Neuronal stem cell (in vitro differentiated cells): ENCODE measurements at regions not wholly inside any gene's neighbourhood (a gene's known extent, or its start where the extent isn't known, plus 50 kb on each side); places are given as distances from the start of the nearest gene placed in this dataset.
A peak's percentile ranks its signal among the peaks of the same experiment; 100 is the strongest.

Experiments
- DNase-seq: peaks from one replicate; pipeline ENCODE4 v3.0.0-alpha.2; 2013; ENCODE audit warnings: low spot score
- H2AFZ ChIP-seq: one replicate; pipeline ENCODE4 v1.6.1; 2013; ENCODE audit warnings: mild to moderate bottlenecking, low read length, inconsistent platforms
- H2AK5ac ChIP-seq: 2 replicates; pipeline ENCODE4 v1.6.1; 2013; ENCODE audit warnings: low read depth, mild to moderate bottlenecking, inconsistent platforms, low read length, moderate library complexity, mixed read lengths
- H2BK120ac ChIP-seq: 2 replicates; pipeline ENCODE4 v1.6.1; 2013; ENCODE audit warnings: low read depth, mild to moderate bottlenecking, inconsistent platforms, low read length, moderate library complexity, mixed read lengths
- H2BK12ac ChIP-seq: one replicate; pipeline ENCODE4 v1.6.1; 2013; ENCODE audit warnings: low read length, inconsistent platforms
- H2BK15ac ChIP-seq: 2 replicates; pipeline ENCODE4 v1.6.1; 2013; ENCODE audit warnings: mild to moderate bottlenecking, low read length, inconsistent platforms, mixed read lengths
- H2BK5ac ChIP-seq: one replicate; pipeline ENCODE4 v1.6.1; 2013; ENCODE audit warnings: inconsistent platforms, mild to moderate bottlenecking, low read length, moderate library complexity
- H3K14ac ChIP-seq: one replicate; pipeline ENCODE4 v1.6.1; 2013; ENCODE audit warnings: low read length, inconsistent platforms
- H3K18ac ChIP-seq: 2 replicates; pipeline ENCODE4 v1.6.1; 2013; ENCODE audit warnings: low read length, inconsistent platforms
- H3K23ac ChIP-seq: 2 replicates; pipeline ENCODE4 v1.6.1; 2013; ENCODE audit warnings: low read depth, mild to moderate bottlenecking, mixed read lengths, low read length, inconsistent platforms; ENCODE audit not compliant: poor library complexity
- H3K27ac ChIP-seq: replicated peaks from 3 replicates; pipeline ENCODE4 v1.5.1; 2013; ENCODE audit warnings: low read length, inconsistent platforms
- H3K27me3 ChIP-seq, 3 experiments: 2 replicates each; pipeline ENCODE4 v1.6.1; 2013; ENCODE audit warnings: low read length in 3 of 3, mild to moderate bottlenecking in 2 of 3, inconsistent platforms in 1 of 3, low read depth in 1 of 3, mixed read lengths in 1 of 3, moderate library complexity in 1 of 3; ENCODE audit not compliant: control insufficient read depth in 3 of 3, insufficient read depth in 3 of 3
- H3K36me3 ChIP-seq, 2 donors: replicated peaks in 1 of 2; 2 replicates each; pipeline ENCODE4 v1.6.1; 2013; ENCODE audit warnings: low read length in 2 of 2; ENCODE audit not compliant: control insufficient read depth in 2 of 2, insufficient read depth in 2 of 2
- H3K4ac ChIP-seq: 2 replicates; pipeline ENCODE4 v1.6.1; 2013; ENCODE audit warnings: inconsistent platforms, mild to moderate bottlenecking, low read length, moderate library complexity
- H3K4me1 ChIP-seq, 2 donors: 1 replicate in 1 of 2; 2 replicates in 1 of 2; pipeline ENCODE4 v1.6.1; 2013; ENCODE audit warnings: low read length in 2 of 2, low read depth in 1 of 2; ENCODE audit not compliant: control insufficient read depth in 2 of 2, insufficient read depth in 1 of 2
- H3K4me2 ChIP-seq: one replicate; pipeline ENCODE4 v1.6.1; 2013; ENCODE audit warnings: mild to moderate bottlenecking, low read length, inconsistent platforms; ENCODE audit not compliant: insufficient read depth, poor library complexity, severe bottlenecking
- H3K4me3 ChIP-seq, 2 donors: 2 replicates each; pipeline ENCODE4 v1.5.1; 2013; ENCODE audit warnings: low read length in 2 of 2, mild to moderate bottlenecking in 2 of 2, inconsistent platforms in 1 of 2, moderate library complexity in 1 of 2
- H3K79me1 ChIP-seq: one replicate; pipeline ENCODE4 v1.6.1; 2013; ENCODE audit warnings: low read depth, mild to moderate bottlenecking, inconsistent platforms, low read length, moderate library complexity
- H3K9ac ChIP-seq: one replicate; pipeline ENCODE4 v1.6.1; 2013; ENCODE audit warnings: mild to moderate bottlenecking, low read depth, low read length, inconsistent platforms; ENCODE audit not compliant: poor library complexity
- H3K9me3 ChIP-seq, 2 donors: replicated peaks in 1 of 2; 2 replicates each; pipeline versions ENCODE3 to v1.6.1; 2013; ENCODE audit warnings: low read length in 2 of 2, mild to moderate bottlenecking in 2 of 2, inconsistent platforms in 1 of 2, low read depth in 1 of 2, mixed read lengths in 1 of 2, moderate library complexity in 1 of 2; ENCODE audit not compliant: control insufficient read depth in 2 of 2, insufficient read depth in 1 of 2
- H4K8ac ChIP-seq: one replicate; pipeline ENCODE4 v1.6.1; 2013; ENCODE audit warnings: low read depth, mild to moderate bottlenecking, inconsistent platforms, low read length, moderate library complexity
- H4K91ac ChIP-seq: one replicate; pipeline ENCODE4 v1.6.1; 2013; ENCODE audit warnings: low read length, low read depth, mild to moderate bottlenecking, inconsistent platforms; ENCODE audit not compliant: poor library complexity
- WGBS, 2 donors: extraction: QIAGEN DNeasy Blood & Tissue Kit; methylation state at CpG; one replicate each; pipeline ENCODE4 v1.1.7; 2013; ENCODE audit warnings: missing lambda C conversion rate in 2 of 2, mixed read lengths in 1 of 2; ENCODE audit not compliant: insufficient read length in 2 of 2, insufficient replicate concordance in 1 of 2; ENCODE audit errors: extremely low coverage in 2 of 2; 5-methylcytosine and 5-hydroxymethylcytosine counted together

GRCh38 chr9:71632776-71633175 lies 135.5 kb downstream of the CEMIP2 start:
- no CpG with 5 or more reads among the region's 5 CpGs for WGBS, 2 donors
- Histone ChIP-seq H3K4me2 (no peak overlapping the region), H3K18ac (no peak overlapping the region), H3K4ac (no peak overlapping the region), H4K8ac (no peak overlapping the region), H3K14ac (no peak overlapping the region), H2BK120ac (no peak overlapping the region), H3K27me3 (no peaks in the 10 kb centered on the region), H3K4me1 (peaks cover 0 to 4% of the 10 kb centered on the region in 2 donors), H3K27ac (no peak overlapping the region), H2AK5ac (no peak overlapping the region), H3K9ac (no peak overlapping the region), H3K36me3 (no peaks in the 10 kb centered on the region), H2BK15ac (no peak overlapping the region), H3K9me3 (no peaks in the 10 kb centered on the region), H2BK5ac (no peak overlapping the region), H3K79me1 (no peaks in the 10 kb centered on the region), H2BK12ac (no peak overlapping the region), H3K4me3 (no peak overlapping the region), H2AFZ (no peak overlapping the region), H4K91ac (no peak overlapping the region), H3K23ac (no peak overlapping the region)
- no peak for DNase-seq

- H2BK12ac ChIP-seq = no peak overlapping the region
- no peak overlapping the region for H2BK5ac ChIP-seq
- H3K27ac ChIP-seq = no peak overlapping the region
- no peak overlapping the region for H3K14ac ChIP-seq
- H3K4ac ChIP-seq = no peak overlapping the region
- no peak overlapping the region for H4K8ac ChIP-seq
- no peak overlapping the region for H3K4me2 ChIP-seq
- H2AK5ac ChIP-seq = no peak overlapping the region
- no peak overlapping the region for H4K91ac ChIP-seq
- no peak overlapping the region for H3K4me3 ChIP-seq
- no peak overlapping the region for H3K9ac ChIP-seq
- no peaks in the 10 kb centered on the region for H3K9me3 ChIP-seq
- H3K36me3 ChIP-seq = no peaks in the 10 kb centered on the region
- no peaks in the 10 kb centered on the region for H3K79me1 ChIP-seq
- no peak overlapping the region for H3K18ac ChIP-seq
- peaks cover 0 to 4% of the 10 kb centered on the region in 2 donors for H3K4me1 ChIP-seq
- WGBS, 2 donors = no CpG with 5 or more reads among the region's 3 CpGs
- peak overlapping the region; percentile 43 for H2AFZ ChIP-seq
- no peak overlapping the region for H2BK120ac ChIP-seq
- no peaks in the 10 kb centered on the region for H3K27me3 ChIP-seq
- DNase-seq = no peak
- H2BK15ac ChIP-seq = no peak overlapping the region
- H3K23ac ChIP-seq = no peak overlapping the region
Observed at GRCh38 chr9:71630377-71630995, 137.8 kb downstream of the CEMIP2 start.

- no peak for DNase-seq
- H3K79me1 ChIP-seq = no peaks in the 10 kb centered on the region
- no peak overlapping the region for H2BK12ac ChIP-seq
- H2BK15ac ChIP-seq = no peak overlapping the region
- H3K14ac ChIP-seq = no peak overlapping the region
- no peak overlapping the region for H3K4me2 ChIP-seq
- H3K23ac ChIP-seq = no peak overlapping the region
- H3K4me3 ChIP-seq = no peak overlapping the region
- H2AFZ ChIP-seq = peak overlapping the region; percentile 3
- no peak overlapping the region for H3K4ac ChIP-seq
- no peak overlapping the region for H3K9ac ChIP-seq
- H2BK5ac ChIP-seq = no peak overlapping the region
- H3K27me3 ChIP-seq = no peaks in the 10 kb centered on the region
- no peak overlapping the region for H2BK120ac ChIP-seq
- no peaks in the 10 kb centered on the region for H3K9me3 ChIP-seq
- H3K4me1 ChIP-seq = peaks cover 0 to 4% of the 10 kb centered on the region in 2 donors
- H3K27ac ChIP-seq = no peak overlapping the region
- no peaks in the 10 kb centered on the region for H3K36me3 ChIP-seq
- no CpG with 5 or more reads among the region's 3 CpGs for WGBS, 2 donors
- H2AK5ac ChIP-seq = no peak overlapping the region
- H3K18ac ChIP-seq = no peak overlapping the region
- H4K91ac ChIP-seq = no peak overlapping the region
- no peak overlapping the region for H4K8ac ChIP-seq
Observed at GRCh38 chr9:71629578-71630215, 138.6 kb downstream of the CEMIP2 start.

GRCh38 chr9:71628247-71628646 lies 140.1 kb downstream of the CEMIP2 start:
- Histone ChIP-seq H3K27ac (no peak overlapping the region), H4K8ac (no peak overlapping the region), H3K79me1 (no peaks in the 10 kb centered on the region), H3K9me3 (no peaks in the 10 kb centered on the region), H3K14ac (no peak overlapping the region), H3K36me3 (no peaks in the 10 kb centered on the region), H3K4me3 (no peak overlapping the region), H2BK12ac (no peak overlapping the region), H3K4me1 (peaks cover 0 to 4% of the 10 kb centered on the region in 2 donors), H3K4me2 (no peak overlapping the region), H2BK15ac (no peak overlapping the region), H3K9ac (no peak overlapping the region), H2BK120ac (no peak overlapping the region), H4K91ac (no peak overlapping the region), H2BK5ac (no peak overlapping the region), H3K23ac (no peak overlapping the region), H2AFZ (no peak overlapping the region), H3K4ac (no peak overlapping the region), H3K18ac (no peak overlapping the region), H2AK5ac (no peak overlapping the region), H3K27me3 (no peaks in the 10 kb centered on the region)
- no CpG with 5 or more reads among the region's 3 CpGs for WGBS, 2 donors
- no peak for DNase-seq
